Thyroid gland (tissue), 4 donors: ENCODE measurements at regions not wholly inside any gene's neighbourhood (a gene's known extent, or its start where the extent isn't known, plus 50 kb on each side); places are given as distances from the start of the nearest gene placed in this dataset.

Source experiments
- DNase-seq, 2 donors: peaks; one replicate each; pipeline ENCODE4 v3.0.0-alpha.2; 2019
- H3K27ac ChIP-seq, 3 donors: fragments of 200-600 bp; sonication (generic); 1 replicate in 2 of 3; 2 replicates in 1 of 3; pipeline ENCODE4 v1.5.1; 2016 to 2019; ENCODE audit warnings: mild to moderate bottlenecking in 1 of 3, moderate library complexity in 1 of 3
- H3K27me3 ChIP-seq: fragments of 200-600 bp; sonication (generic); one replicate; pipeline ENCODE4 v1.5.1; 2019
- H3K36me3 ChIP-seq, 2 donors: fragments of 200-600 bp; sonication (generic); one replicate each; pipeline ENCODE4 v1.5.1; 2016 to 2019
- H3K4me1 ChIP-seq, 2 donors: fragments of 200-600 bp; sonication (generic); one replicate each; pipeline ENCODE4 v1.5.1; 2017 to 2019
- H3K4me3 ChIP-seq, 3 donors: fragments of 200-600 bp; sonication (generic); replicated peaks in 1 of 3; 1 replicate in 2 of 3; 2 replicates in 1 of 3; pipeline ENCODE4 v1.5.1; 2016; ENCODE audit warnings: mild to moderate bottlenecking in 1 of 3
- H3K9me3 ChIP-seq: fragments of 200-600 bp; sonication (generic); one replicate; pipeline ENCODE4 v1.5.1; 2017
- POLR2A ChIP-seq, 2 donors: fragments of 450-650 bp; IDR thresholded peaks; one replicate each; pipeline ENCODE4 v1.6.1; 2017; ENCODE audit warnings: antibody characterized with exemption in 2 of 2, mild to moderate bottlenecking in 2 of 2, moderate library complexity in 1 of 2
- WGBS, 2 donors: methylation state at CpG; one replicate each; pipeline ENCODE4 v1.1.5; 2017; 5-methylcytosine and 5-hydroxymethylcytosine counted together
- intact Hi-C: fragments of 100-400 bp; cut with DNase I; formaldehyde crosslinking; loops from one replicate; pipeline ENCODE4 v1.15.1; 2023
- TF ChIP-seq, protein P1 (sequence below), 6 experiments: fragments of 200-600 bp in 3 of 6; fragments of 450-650 bp in 3 of 6; sonication (generic) in 3 of 6; IDR thresholded peaks; one replicate each; pipeline ENCODE4 v1.5.1; 2016 to 2019; ENCODE audit warnings: antibody characterized with exemption in 6 of 6, mild to moderate bottlenecking in 2 of 6, inconsistent platforms in 1 of 6, moderate library complexity in 1 of 6

DNA sequence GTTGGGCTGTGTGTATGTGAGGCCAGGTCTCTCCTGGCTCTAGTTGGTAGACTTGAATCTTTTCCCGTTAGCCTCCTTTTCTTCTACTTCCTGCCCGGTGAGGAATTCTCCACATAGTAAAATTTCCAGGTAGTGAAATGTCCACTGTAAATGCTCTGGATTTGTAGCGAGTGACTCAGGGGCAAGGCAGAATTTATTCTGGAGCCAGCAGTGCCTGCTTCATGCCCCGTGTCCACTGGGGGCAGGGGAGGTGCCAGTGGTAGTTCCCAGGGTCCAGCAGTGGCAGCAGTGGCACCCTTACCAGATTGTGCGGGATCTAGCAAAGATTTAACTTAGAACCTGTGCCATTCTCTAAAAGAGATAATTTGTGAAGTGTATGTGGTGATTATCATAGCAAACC, 74.5 kb upstream of the USP24 start:
- WGBS, 2 donors = 94 to 97% methylated on average over 5 of the region's 5 CpGs
- no peaks in the 10 kb centered on the region for H3K9me3 ChIP-seq
- TF ChIP-seq, protein P1, sequence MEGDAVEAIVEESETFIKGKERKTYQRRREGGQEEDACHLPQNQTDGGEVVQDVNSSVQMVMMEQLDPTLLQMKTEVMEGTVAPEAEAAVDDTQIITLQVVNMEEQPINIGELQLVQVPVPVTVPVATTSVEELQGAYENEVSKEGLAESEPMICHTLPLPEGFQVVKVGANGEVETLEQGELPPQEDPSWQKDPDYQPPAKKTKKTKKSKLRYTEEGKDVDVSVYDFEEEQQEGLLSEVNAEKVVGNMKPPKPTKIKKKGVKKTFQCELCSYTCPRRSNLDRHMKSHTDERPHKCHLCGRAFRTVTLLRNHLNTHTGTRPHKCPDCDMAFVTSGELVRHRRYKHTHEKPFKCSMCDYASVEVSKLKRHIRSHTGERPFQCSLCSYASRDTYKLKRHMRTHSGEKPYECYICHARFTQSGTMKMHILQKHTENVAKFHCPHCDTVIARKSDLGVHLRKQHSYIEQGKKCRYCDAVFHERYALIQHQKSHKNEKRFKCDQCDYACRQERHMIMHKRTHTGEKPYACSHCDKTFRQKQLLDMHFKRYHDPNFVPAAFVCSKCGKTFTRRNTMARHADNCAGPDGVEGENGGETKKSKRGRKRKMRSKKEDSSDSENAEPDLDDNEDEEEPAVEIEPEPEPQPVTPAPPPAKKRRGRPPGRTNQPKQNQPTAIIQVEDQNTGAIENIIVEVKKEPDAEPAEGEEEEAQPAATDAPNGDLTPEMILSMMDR (IDR thresholded peaks at IDR 0.05) = no peak
- TF ChIP-seq POLR2A (IDR thresholded peaks at IDR 0.05) = no peak
- intact Hi-C loops = loop anchor here (5.0 to 10.0 kb wide), 2 partner anchors 1418 to 1535 kb away; no protein-coding TSS in a partner anchor
- H3K4me3 ChIP-seq = no peak overlapping the region
- no peak overlapping the region for H3K27ac ChIP-seq
- no peak for DNase-seq
- H3K27me3 ChIP-seq = no peaks in the 10 kb centered on the region
- no peaks in the 10 kb centered on the region for H3K4me1 ChIP-seq
- no peaks in the 10 kb centered on the region for H3K36me3 ChIP-seq

DNA sequence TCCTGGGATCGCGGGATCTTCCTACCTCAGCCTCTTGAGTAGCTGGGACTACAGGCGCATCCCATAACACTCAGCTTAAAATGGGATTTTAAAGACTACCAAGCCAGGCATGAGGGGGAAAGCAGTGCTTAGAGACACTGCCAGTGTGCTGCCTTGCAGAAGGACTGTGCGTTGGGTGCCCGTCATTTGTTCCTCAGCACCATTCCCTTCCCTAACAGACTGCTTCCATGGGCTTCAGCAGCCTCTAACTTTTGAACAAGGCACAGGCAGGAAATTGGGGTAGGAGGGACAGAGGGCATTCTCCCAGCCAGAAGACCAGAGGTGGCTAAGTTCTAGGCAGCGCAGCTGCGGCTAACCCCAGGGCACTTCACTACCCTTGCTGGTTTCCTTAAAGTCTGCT, 73.9 kb upstream of the USP24 start:
- no peak overlapping the region for H3K4me3 ChIP-seq
- H3K27me3 ChIP-seq = no peaks in the 10 kb centered on the region
- no peaks in the 10 kb centered on the region for H3K4me1 ChIP-seq
- 97 to 98% methylated on average over 5 to 7 of the region's 7 CpGs for WGBS, 2 donors
- no peaks in the 10 kb centered on the region for H3K36me3 ChIP-seq
- DNase-seq = no peak
- no peaks in the 10 kb centered on the region for H3K9me3 ChIP-seq
- TF ChIP-seq, protein P1 (IDR thresholded peaks at IDR 0.05) = no peak
- TF ChIP-seq POLR2A (IDR thresholded peaks at IDR 0.05) = no peak
- intact Hi-C loops = loop anchor here (5.0 to 10.0 kb wide), 2 partner anchors 1418 to 1536 kb away; no protein-coding TSS in a partner anchor
- no peak overlapping the region for H3K27ac ChIP-seq

DNA sequence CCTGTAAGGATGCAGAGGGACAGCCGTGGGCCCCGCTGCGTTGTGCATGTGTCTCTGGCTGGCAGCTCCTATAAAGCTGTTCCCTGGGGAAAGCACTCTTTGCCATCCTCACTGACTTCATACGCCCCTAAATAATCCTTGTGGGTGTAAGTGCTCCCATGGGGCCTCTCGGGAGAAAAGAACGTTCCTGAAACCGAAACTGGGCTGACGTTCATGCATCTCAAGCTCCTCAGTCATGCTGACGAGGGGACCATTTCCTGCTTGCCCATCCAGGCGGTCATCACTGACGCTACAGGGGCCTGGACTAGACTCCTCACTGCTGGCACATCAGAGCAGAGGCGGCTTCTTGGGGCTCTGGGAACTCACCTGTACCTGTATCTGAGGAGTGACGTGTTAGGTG, 73.1 kb upstream of the USP24 start:
- Histone ChIP-seq H3K4me3 (no peak overlapping the region), H3K9me3 (no peaks in the 10 kb centered on the region), H3K4me1 (no peaks in the 10 kb centered on the region), H3K27me3 (no peaks in the 10 kb centered on the region), H3K27ac (no peak overlapping the region), H3K36me3 (no peaks in the 10 kb centered on the region)
- TF ChIP-seq, protein P1 (IDR thresholded peaks at IDR 0.05) = no peak
- no peak for TF ChIP-seq POLR2A (IDR thresholded peaks at IDR 0.05)
- no peak for DNase-seq
- intact Hi-C loops = loop anchor here (5.0 to 10.0 kb wide), 2 partner anchors 1419 to 1537 kb away; no protein-coding TSS in a partner anchor
- WGBS, 2 donors = 78 to 85% methylated on average over 13 of the region's 13 CpGs

DNA sequence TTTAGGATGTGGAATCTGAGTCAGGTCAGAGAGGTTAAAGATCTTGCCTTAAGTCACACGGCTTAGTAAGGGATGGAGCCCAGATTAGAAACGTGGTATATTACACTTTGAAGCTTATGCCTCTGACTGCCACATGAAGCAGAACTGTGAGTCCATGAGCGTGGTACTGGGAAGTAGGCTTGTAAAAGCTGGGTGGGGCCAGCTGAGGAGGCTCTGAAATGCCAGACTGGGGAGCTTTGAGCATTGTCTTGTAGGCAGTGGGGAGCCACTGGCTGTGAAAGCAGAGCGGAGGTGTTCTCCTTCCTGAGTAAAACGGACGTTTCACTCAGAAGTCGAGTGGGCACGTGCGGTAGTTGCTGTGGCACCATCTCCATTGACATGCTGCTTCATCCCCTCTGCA, 72.6 kb upstream of the USP24 start:
- Histone ChIP-seq H3K4me3 (no peak overlapping the region), H3K4me1 (no peaks in the 10 kb centered on the region), H3K27ac (no peak overlapping the region), H3K9me3 (no peaks in the 10 kb centered on the region), H3K27me3 (no peaks in the 10 kb centered on the region), H3K36me3 (no peaks in the 10 kb centered on the region)
- 90 to 93% methylated on average over 9 of the region's 9 CpGs for WGBS, 2 donors
- DNase-seq = no peak
- TF ChIP-seq, protein P1 (IDR thresholded peaks at IDR 0.05) = no peak
- no peak for TF ChIP-seq POLR2A (IDR thresholded peaks at IDR 0.05)
- intact Hi-C loops = loop anchor here (5.0 to 10.0 kb wide), 2 partner anchors 1420 to 1537 kb away; no protein-coding TSS in a partner anchor

DNA sequence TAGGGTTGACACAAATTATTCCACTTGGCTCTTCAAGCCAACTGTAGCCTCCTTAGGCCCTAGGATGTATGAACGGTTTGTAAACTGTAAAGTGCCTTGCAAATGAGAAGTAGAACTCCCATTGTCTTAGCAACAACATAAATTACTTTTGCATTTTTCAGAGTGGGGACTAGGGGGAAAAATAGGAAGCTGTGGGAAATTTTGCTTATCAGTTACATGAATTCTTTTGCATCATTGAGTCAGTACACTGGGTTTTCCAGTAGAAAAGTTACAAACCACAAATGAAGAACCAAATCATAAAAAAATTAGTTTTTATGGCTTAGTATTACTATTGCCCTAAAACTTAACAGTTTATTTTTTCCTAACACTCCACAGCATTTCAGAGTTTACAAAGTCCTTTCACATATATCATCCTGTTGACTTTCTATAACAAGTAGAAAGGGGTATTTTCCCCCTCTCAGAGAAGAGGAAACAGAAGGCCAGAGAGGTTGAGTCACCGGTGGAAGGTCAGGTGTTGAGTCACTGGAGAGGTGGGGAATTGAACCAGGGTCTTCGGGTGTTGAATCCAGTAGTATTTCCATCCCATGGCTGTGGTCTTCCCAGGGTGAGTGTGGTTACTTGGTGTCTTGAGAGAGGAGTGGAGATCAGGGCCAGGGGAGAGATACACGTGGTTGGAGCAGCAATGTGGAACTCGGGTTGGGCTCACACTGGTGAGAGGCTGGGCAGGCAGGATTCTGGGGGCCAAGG, 71.9 kb upstream of the USP24 start:
- no peak overlapping the region for H3K27ac ChIP-seq
- H3K36me3 ChIP-seq = no peaks in the 10 kb centered on the region
- H3K4me3 ChIP-seq = no peak overlapping the region
- no peak for DNase-seq
- TF ChIP-seq, protein P1 (IDR thresholded peaks at IDR 0.05) = no peak
- no peak for TF ChIP-seq POLR2A (IDR thresholded peaks at IDR 0.05)
- 73 to 87% methylated on average over 5 of the region's 5 CpGs for WGBS, 2 donors
- no peaks in the 10 kb centered on the region for H3K27me3 ChIP-seq
- no peaks in the 10 kb centered on the region for H3K4me1 ChIP-seq
- no peaks in the 10 kb centered on the region for H3K9me3 ChIP-seq
- intact Hi-C loops = loop anchor here (5.0 to 10.0 kb wide), 2 partner anchors 1420 to 1538 kb away; no protein-coding TSS in a partner anchor
